Neuronal stem cell (in vitro differentiated cells): ENCODE measurements at regions not wholly inside any gene's neighbourhood (a gene's known extent, or its start where the extent isn't known, plus 50 kb on each side); places are given as distances from the start of the nearest gene placed in this dataset.

Experiments used
- DNase-seq: peaks from one replicate; pipeline ENCODE4 v3.0.0-alpha.2; 2013; ENCODE audit warnings: low spot score
- H2AFZ ChIP-seq: one replicate; pipeline ENCODE4 v1.6.1; 2013; ENCODE audit warnings: mild to moderate bottlenecking, low read length, inconsistent platforms
- H2AK5ac ChIP-seq: 2 replicates; pipeline ENCODE4 v1.6.1; 2013; ENCODE audit warnings: low read depth, mild to moderate bottlenecking, inconsistent platforms, low read length, moderate library complexity, mixed read lengths
- H2BK120ac ChIP-seq: 2 replicates; pipeline ENCODE4 v1.6.1; 2013; ENCODE audit warnings: low read depth, mild to moderate bottlenecking, inconsistent platforms, low read length, moderate library complexity, mixed read lengths
- H2BK12ac ChIP-seq: one replicate; pipeline ENCODE4 v1.6.1; 2013; ENCODE audit warnings: low read length, inconsistent platforms
- H2BK15ac ChIP-seq: 2 replicates; pipeline ENCODE4 v1.6.1; 2013; ENCODE audit warnings: mild to moderate bottlenecking, low read length, inconsistent platforms, mixed read lengths
- H2BK5ac ChIP-seq: one replicate; pipeline ENCODE4 v1.6.1; 2013; ENCODE audit warnings: inconsistent platforms, mild to moderate bottlenecking, low read length, moderate library complexity
- H3K14ac ChIP-seq: one replicate; pipeline ENCODE4 v1.6.1; 2013; ENCODE audit warnings: low read length, inconsistent platforms
- H3K18ac ChIP-seq: 2 replicates; pipeline ENCODE4 v1.6.1; 2013; ENCODE audit warnings: low read length, inconsistent platforms
- H3K23ac ChIP-seq: 2 replicates; pipeline ENCODE4 v1.6.1; 2013; ENCODE audit warnings: low read depth, mild to moderate bottlenecking, mixed read lengths, low read length, inconsistent platforms; ENCODE audit not compliant: poor library complexity
- H3K27ac ChIP-seq: replicated peaks from 3 replicates; pipeline ENCODE4 v1.5.1; 2013; ENCODE audit warnings: low read length, inconsistent platforms
- H3K27me3 ChIP-seq, 3 experiments: 2 replicates each; pipeline ENCODE4 v1.6.1; 2013; ENCODE audit warnings: low read length in 3 of 3, mild to moderate bottlenecking in 2 of 3, inconsistent platforms in 1 of 3, low read depth in 1 of 3, mixed read lengths in 1 of 3, moderate library complexity in 1 of 3; ENCODE audit not compliant: control insufficient read depth in 3 of 3, insufficient read depth in 3 of 3
- H3K36me3 ChIP-seq, 2 donors: replicated peaks in 1 of 2; 2 replicates each; pipeline ENCODE4 v1.6.1; 2013; ENCODE audit warnings: low read length in 2 of 2; ENCODE audit not compliant: control insufficient read depth in 2 of 2, insufficient read depth in 2 of 2
- H3K4ac ChIP-seq: 2 replicates; pipeline ENCODE4 v1.6.1; 2013; ENCODE audit warnings: inconsistent platforms, mild to moderate bottlenecking, low read length, moderate library complexity
- H3K4me1 ChIP-seq, 2 donors: 1 replicate in 1 of 2; 2 replicates in 1 of 2; pipeline ENCODE4 v1.6.1; 2013; ENCODE audit warnings: low read length in 2 of 2, low read depth in 1 of 2; ENCODE audit not compliant: control insufficient read depth in 2 of 2, insufficient read depth in 1 of 2
- H3K4me2 ChIP-seq: one replicate; pipeline ENCODE4 v1.6.1; 2013; ENCODE audit warnings: mild to moderate bottlenecking, low read length, inconsistent platforms; ENCODE audit not compliant: insufficient read depth, poor library complexity, severe bottlenecking
- H3K4me3 ChIP-seq, 2 donors: 2 replicates each; pipeline ENCODE4 v1.5.1; 2013; ENCODE audit warnings: low read length in 2 of 2, mild to moderate bottlenecking in 2 of 2, inconsistent platforms in 1 of 2, moderate library complexity in 1 of 2
- H3K79me1 ChIP-seq: one replicate; pipeline ENCODE4 v1.6.1; 2013; ENCODE audit warnings: low read depth, mild to moderate bottlenecking, inconsistent platforms, low read length, moderate library complexity
- H3K9ac ChIP-seq: one replicate; pipeline ENCODE4 v1.6.1; 2013; ENCODE audit warnings: mild to moderate bottlenecking, low read depth, low read length, inconsistent platforms; ENCODE audit not compliant: poor library complexity
- H3K9me3 ChIP-seq, 2 donors: replicated peaks in 1 of 2; 2 replicates each; pipeline versions ENCODE3 to v1.6.1; 2013; ENCODE audit warnings: low read length in 2 of 2, mild to moderate bottlenecking in 2 of 2, inconsistent platforms in 1 of 2, low read depth in 1 of 2, mixed read lengths in 1 of 2, moderate library complexity in 1 of 2; ENCODE audit not compliant: control insufficient read depth in 2 of 2, insufficient read depth in 1 of 2
- H4K8ac ChIP-seq: one replicate; pipeline ENCODE4 v1.6.1; 2013; ENCODE audit warnings: low read depth, mild to moderate bottlenecking, inconsistent platforms, low read length, moderate library complexity
- H4K91ac ChIP-seq: one replicate; pipeline ENCODE4 v1.6.1; 2013; ENCODE audit warnings: low read length, low read depth, mild to moderate bottlenecking, inconsistent platforms; ENCODE audit not compliant: poor library complexity
- WGBS, 2 donors: extraction: QIAGEN DNeasy Blood & Tissue Kit; methylation state at CpG; one replicate each; pipeline ENCODE4 v1.1.7; 2013; ENCODE audit warnings: missing lambda C conversion rate in 2 of 2, mixed read lengths in 1 of 2; ENCODE audit not compliant: insufficient read length in 2 of 2, insufficient replicate concordance in 1 of 2; ENCODE audit errors: extremely low coverage in 2 of 2; 5-methylcytosine and 5-hydroxymethylcytosine counted together

- Histone ChIP-seq H2BK5ac (no peak overlapping the region), H3K9me3 (no peaks in the 10 kb centered on the region), H3K9ac (no peak overlapping the region), H2AK5ac (peak overlapping the region; percentile 69), H3K4me1 (no peaks in the 10 kb centered on the region), H3K14ac (no peak overlapping the region), H4K91ac (no peak overlapping the region), H3K27me3 (no peaks in the 10 kb centered on the region), H2AFZ (no peak overlapping the region), H2BK15ac (no peak overlapping the region), H3K4me3 (no peak overlapping the region), H3K79me1 (no peaks in the 10 kb centered on the region), H3K36me3 (no peaks in the 10 kb centered on the region), H3K4ac (no peak overlapping the region), H3K23ac (no peak overlapping the region), H2BK12ac (no peak overlapping the region), H3K27ac (no peak overlapping the region), H3K18ac (peak overlapping the region; percentile 15), H4K8ac (no peak overlapping the region), H3K4me2 (no peak overlapping the region), H2BK120ac (no peak overlapping the region)
- DNase-seq, result no peak
- no CpG with 5 or more reads among the region's 10 CpGs for WGBS, 2 donors
Measured at GRCh38 chr16:47944589-47944988, 211.2 kb downstream of the ABCC12 start.

- Histone ChIP-seq H3K27ac (no peak overlapping the region), H3K4me1 (no peaks in the 10 kb centered on the region), H3K4me3 (no peak overlapping the region), H2BK12ac (no peak overlapping the region), H3K14ac (no peak overlapping the region), H3K9me3 (no peaks in the 10 kb centered on the region), H3K27me3 (no peaks in the 10 kb centered on the region), H3K4me2 (no peak overlapping the region), H2AFZ (no peak overlapping the region), H3K79me1 (no peaks in the 10 kb centered on the region), H4K91ac (no peak overlapping the region), H2BK120ac (no peak overlapping the region), H3K4ac (no peak overlapping the region), H3K18ac (no peak overlapping the region), H2AK5ac (no peak overlapping the region), H2BK5ac (no peak overlapping the region), H2BK15ac (no peak overlapping the region), H3K23ac (no peak overlapping the region), H4K8ac (no peak overlapping the region), H3K9ac (no peak overlapping the region), H3K36me3 (no peaks in the 10 kb centered on the region)
- no CpG with 5 or more reads among the region's 6 CpGs for WGBS, 2 donors
- DNase-seq, result no peak
Measured at GRCh38 chr16:47943235-47943634, 212.6 kb downstream of the ABCC12 start.

GRCh38 chr16:47940466-47940865 lies 215.3 kb downstream of the ABCC12 start:
- Histone ChIP-seq H2AK5ac (no peak overlapping the region), H3K79me1 (no peaks in the 10 kb centered on the region), H3K4ac (no peak overlapping the region), H2BK12ac (no peak overlapping the region), H2BK15ac (no peak overlapping the region), H3K14ac (no peak overlapping the region), H2BK5ac (no peak overlapping the region), H3K9me3 (no peaks in the 10 kb centered on the region), H3K4me1 (no peaks in the 10 kb centered on the region), H2AFZ (no peak overlapping the region), H3K4me2 (no peak overlapping the region), H4K91ac (no peak overlapping the region), H3K9ac (no peak overlapping the region), H3K4me3 (no peak overlapping the region), H3K27me3 (no peaks in the 10 kb centered on the region), H3K23ac (no peak overlapping the region), H3K27ac (no peak overlapping the region), H3K18ac (no peak overlapping the region), H3K36me3 (no peaks in the 10 kb centered on the region), H4K8ac (no peak overlapping the region), H2BK120ac (no peak overlapping the region)
- DNase-seq, result no peak
- no CpG with 5 or more reads among the region's 1 CpG for WGBS, 2 donors

GRCh38 chr16:47939680-47940079 lies 216.1 kb downstream of the ABCC12 start:
- Histone ChIP-seq H3K4ac (no peak overlapping the region), H3K27ac (no peak overlapping the region), H4K8ac (no peak overlapping the region), H2BK120ac (no peak overlapping the region), H3K18ac (peak overlapping the region; percentile 1), H3K9me3 (peaks cover 0 to 2% of the 10 kb centered on the region in 2 donors), H3K9ac (no peak overlapping the region), H4K91ac (no peak overlapping the region), H3K36me3 (no peaks in the 10 kb centered on the region), H3K23ac (no peak overlapping the region), H3K4me1 (no peaks in the 10 kb centered on the region), H2AFZ (no peak overlapping the region), H3K4me2 (no peak overlapping the region), H3K14ac (no peak overlapping the region), H2AK5ac (no peak overlapping the region), H3K79me1 (no peaks in the 10 kb centered on the region), H3K4me3 (no peak overlapping the region), H2BK5ac (no peak overlapping the region), H3K27me3 (no peaks in the 10 kb centered on the region), H2BK12ac (no peak overlapping the region), H2BK15ac (no peak overlapping the region)
- WGBS, 2 donors, result no CpG with 5 or more reads among the region's 4 CpGs
- no peak for DNase-seq
